PC-3 (cell line): ENCODE measurements at regions not wholly inside any gene's neighbourhood (a gene's known extent, or its start where the extent isn't known, plus 50 kb on each side); places are given as distances from the start of the nearest gene placed in this dataset.
A peak's percentile ranks its signal among the peaks of the same experiment; 100 is the strongest.

Source experiments
- ATAC-seq: fragments of 200-7000 bp; cut with Tn5 transposase; 2 replicates; pipeline ENCODE4 v1.9.1; 2020; ENCODE audit warnings: mild to moderate bottlenecking, moderate library complexity
- BruUV-seq: library from RNA; stranded (reverse); fragments of 400-500 nt; replicated peaks from 2 replicates; lab custom pipeline; 2021; lab: Mats Ljungman, UMichigan
- CTCF ChIA-PET: fragments of 300-600 bp; sonication (Branson Sonifier 250); formaldehyde crosslinking; loops from one replicate; lab custom pipeline; 2022; ENCODE audit warnings: antibody characterized with exemption; lab: Charles Lee
- POLR2A ChIA-PET: fragments of 300-600 bp; sonication (Branson Sonifier 250); formaldehyde crosslinking; loops from one replicate; lab custom pipeline; 2022; ENCODE audit warnings: antibody characterized with exemption; ENCODE audit not compliant: unreplicated experiment; lab: Charles Lee
- DNase-seq: peaks from one replicate; pipeline ENCODE4 v3.0.0-alpha.2; 2015
- H2AFZ ChIP-seq: fragments of 300-600 bp; sonication (generic); 2 replicates; pipeline ENCODE4 v1.6.0; 2016; ENCODE audit warnings: antibody characterized with exemption, low read length
- H3F3A ChIP-seq: fragments of 300-600 bp; sonication (generic); one replicate; pipeline ENCODE4 v1.6.0; 2017; ENCODE audit warnings: antibody characterized with exemption, low read length, control low read depth, mild to moderate bottlenecking; ENCODE audit not compliant: unreplicated experiment
- H3K27ac ChIP-seq: fragments of 300-600 bp; sonication (generic); 2 replicates; pipeline ENCODE4 v1.5.1; 2016; ENCODE audit warnings: mild to moderate bottlenecking, low read length
- H3K27me3 ChIP-seq: fragments of 300-600 bp; sonication (generic); 2 replicates; pipeline ENCODE4 v1.6.1; 2016; ENCODE audit warnings: low read length, mixed read lengths
- H3K36me3 ChIP-seq: fragments of 300-600 bp; sonication (generic); 2 replicates; pipeline ENCODE4 v1.6.1; 2016; ENCODE audit warnings: low read depth, mixed run types, low read length, mixed read lengths
- H3K4me1 ChIP-seq: fragments of 300-600 bp; sonication (generic); 2 replicates; pipeline ENCODE4 v1.5.1; 2016; ENCODE audit warnings: low read length; ENCODE audit not compliant: insufficient read depth
- H3K4me2 ChIP-seq: fragments of 300-600 bp; sonication (generic); 2 replicates; pipeline ENCODE4 v1.6.0; 2016; ENCODE audit warnings: low read length
- H3K4me3 ChIP-seq: fragments of 300-600 bp; sonication (generic); 2 replicates; pipeline ENCODE4 v1.5.1; 2016; ENCODE audit warnings: mild to moderate bottlenecking, low read length, mixed read lengths
- H3K79me2 ChIP-seq: fragments of 300-600 bp; sonication (generic); 2 replicates; pipeline ENCODE4 v1.6.1; 2017; ENCODE audit warnings: low read length, mixed read lengths
- H3K9ac ChIP-seq: fragments of 300-600 bp; sonication (generic); 2 replicates; pipeline ENCODE4 v1.6.0; 2016; ENCODE audit warnings: mild to moderate bottlenecking, low read length
- H3K9me2 ChIP-seq: fragments of 300-600 bp; sonication (generic); replicated peaks from 2 replicates; pipeline ENCODE4 v1.6.1; 2016; ENCODE audit warnings: mixed run types, low read length, mixed read lengths
- H3K9me3 ChIP-seq: fragments of 300-600 bp; sonication (generic); 2 replicates; pipeline ENCODE4 v1.6.1; 2016; ENCODE audit warnings: low read length, mixed read lengths
- H4K20me1 ChIP-seq: fragments of 300-600 bp; sonication (generic); 2 replicates; pipeline ENCODE4 v1.6.1; 2016; ENCODE audit warnings: low read length, mixed read lengths
- CTCF ChIP-seq: fragments of 300-600 bp; sonication (generic); conservative IDR thresholded peaks from 2 replicates; pipeline ENCODE4 v1.5.1; 2017; ENCODE audit warnings: antibody characterized with exemption, low read depth, mild to moderate bottlenecking, low read length
- EZH2 ChIP-seq: fragments of 300-600 bp; sonication (generic); IDR thresholded peaks from one replicate; pipeline ENCODE4 v1.6.1; 2017; ENCODE audit warnings: antibody characterized with exemption, mild to moderate bottlenecking, low read length; ENCODE audit not compliant: unreplicated experiment
- EZH2phosphoT487 ChIP-seq: fragments of 300-600 bp; sonication (generic); IDR thresholded peaks from 2 replicates; pipeline ENCODE4 v1.6.1; 2018; ENCODE audit warnings: mild to moderate bottlenecking, antibody characterized with exemption, low read length, borderline replicate concordance
- intact Hi-C: fragments of 100-400 bp; cut with micrococcal nuclease; formaldehyde crosslinking; loops from 2 replicates; pipeline ENCODE4 v1.9.0; 2023

DNA sequence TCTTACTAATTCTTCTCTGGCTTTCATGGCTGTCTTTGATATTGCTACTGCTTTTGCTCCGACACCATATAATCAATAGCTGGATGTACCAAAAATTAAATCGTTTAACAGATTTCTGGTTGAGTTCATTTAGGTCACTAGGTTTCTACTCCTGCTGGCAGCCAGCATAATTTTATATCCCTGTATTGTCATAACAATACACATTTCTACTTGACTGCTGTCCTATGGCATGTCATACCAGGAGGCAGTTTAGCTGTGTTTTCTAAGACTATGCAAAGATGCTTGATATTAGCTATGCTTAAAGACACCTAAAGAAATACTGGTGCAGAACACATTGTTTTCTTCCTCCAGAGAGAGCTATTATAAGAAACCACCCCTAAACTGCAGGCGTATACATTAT, 337.2 kb upstream of the CDH6 start:
- Histone ChIP-seq H3F3A (no peaks in the 10 kb centered on the region), H3K27ac (no peak overlapping the region), H2AFZ (no peak overlapping the region), H3K27me3 (no peaks in the 10 kb centered on the region), H3K4me2 (no peak overlapping the region), H3K9ac (no peak overlapping the region), H4K20me1 (no peaks in the 10 kb centered on the region), H3K36me3 (no peaks in the 10 kb centered on the region), H3K9me3 (no peaks in the 10 kb centered on the region), H3K4me3 (no peak overlapping the region), H3K79me2 (no peaks in the 10 kb centered on the region), H3K4me1 (no peaks in the 10 kb centered on the region), H3K9me2 (no peaks in the 10 kb centered on the region)
- POLR2A ChIA-PET = no interaction called here
- no TSS peak for BruUV-seq
- intact Hi-C loops = no loop called here
- DNase-seq = no peak
- CTCF ChIA-PET = no interaction called here
- ATAC-seq = no peak
- TF ChIP-seq EZH2phosphoT487 (no peak), CTCF (no peak), EZH2 (no peak)

DNA sequence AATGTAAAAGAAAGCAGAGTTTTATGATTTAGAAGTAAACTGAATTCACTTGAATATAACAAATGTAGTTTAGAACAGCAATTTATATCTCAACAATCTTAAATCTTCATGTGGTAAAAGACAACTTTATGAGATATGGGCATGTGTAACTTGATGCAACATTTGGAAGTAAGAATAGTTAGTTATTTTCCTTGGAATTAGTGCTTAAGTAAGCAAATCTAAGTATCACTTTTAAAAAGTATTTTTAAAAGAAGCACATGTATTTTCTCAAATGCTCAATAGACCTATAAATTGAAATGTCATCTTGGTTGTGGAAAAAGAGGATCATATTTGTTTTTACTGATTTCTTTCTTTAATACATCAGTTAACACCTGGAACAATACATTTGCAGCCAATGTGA, 340.3 kb upstream of the CDH6 start:
- no peak overlapping the region for H3K9ac ChIP-seq
- H3K27ac ChIP-seq = no peak overlapping the region
- intact Hi-C loops = no loop called here
- no peaks in the 10 kb centered on the region for H3K9me3 ChIP-seq
- DNase-seq = no peak
- no peaks in the 10 kb centered on the region for H3K36me3 ChIP-seq
- H3K4me2 ChIP-seq = no peak overlapping the region
- no TSS peak for BruUV-seq
- no peak for ATAC-seq
- H3K79me2 ChIP-seq = no peaks in the 10 kb centered on the region
- H3K27me3 ChIP-seq = no peaks in the 10 kb centered on the region
- ChIA-PET POLR2A (no interaction called here), CTCF (no interaction called here)
- H2AFZ ChIP-seq = no peak overlapping the region
- H4K20me1 ChIP-seq = no peaks in the 10 kb centered on the region
- no peak for TF ChIP-seq CTCF
- TF ChIP-seq EZH2 = no peak
- no peak for TF ChIP-seq EZH2phosphoT487
- H3K4me3 ChIP-seq = no peak overlapping the region
- no peaks in the 10 kb centered on the region for H3F3A ChIP-seq
- H3K9me2 ChIP-seq = no peaks in the 10 kb centered on the region
- peaks cover 18% of the 10 kb centered on the region for H3K4me1 ChIP-seq

- POLR2A ChIA-PET = no interaction called here
- CTCF ChIA-PET = no interaction called here
- Histone ChIP-seq H3K9me3 (no peaks in the 10 kb centered on the region), H3F3A (no peaks in the 10 kb centered on the region), H4K20me1 (no peaks in the 10 kb centered on the region), H2AFZ (no peak overlapping the region), H3K4me1 (peaks cover 24% of the 10 kb centered on the region), H3K36me3 (no peaks in the 10 kb centered on the region), H3K4me3 (no peak overlapping the region), H3K27ac (0 out of 2 replicates have a peak overlapping the region, but pooled peaks have one; percentile 15), H3K79me2 (no peaks in the 10 kb centered on the region), H3K27me3 (no peaks in the 10 kb centered on the region), H3K9ac (no peak overlapping the region), H3K4me2 (peak overlapping the region; percentile 26; the same call in 1 of the 2 replicates), H3K9me2 (no peaks in the 10 kb centered on the region)
- DNase-seq (no peak), ATAC-seq (no peak)
- no peak for TF ChIP-seq EZH2
- no TSS peak for BruUV-seq
- intact Hi-C loops = no loop called here
Observed at GRCh38 chr5:30850866-30851265, 342.6 kb upstream of the CDH6 start.
